GM23338 (cell line): ENCODE measurements at regions not wholly inside any gene's neighbourhood (a gene's known extent, or its start where the extent isn't known, plus 50 kb on each side); places are given as distances from the start of the nearest gene placed in this dataset.

Experiments
- ATAC-seq: fragments of 200-7000 bp; cut with Tn5 transposase; 3 replicates; pipeline ENCODE4 v1.9.1; 2020
- DNase-seq: peaks from one replicate; pipeline ENCODE4 v3.0.0-alpha.2; 2015; ENCODE audit warnings: low spot score
- H2AFZ ChIP-seq: fragments of 200-600 bp; sonication (generic); 2 replicates; pipeline ENCODE4 v1.8.0; 2016; ENCODE audit warnings: antibody characterized with exemption, mild to moderate bottlenecking, moderate library complexity
- H3F3A ChIP-seq: fragments of 200-600 bp; sonication (generic); replicated peaks from 2 replicates; pipeline ENCODE4 v1.8.0; 2017; ENCODE audit warnings: antibody characterized with exemption, mixed run types, low read depth
- H3K27ac ChIP-seq: fragments of 200-600 bp; sonication (generic); 2 replicates; pipeline ENCODE4 v1.6.1; 2016; ENCODE audit warnings: low read depth
- H3K27me3 ChIP-seq: fragments of 200-600 bp; sonication (generic); 2 replicates; pipeline ENCODE4 v1.8.0; 2016; ENCODE audit warnings: mild to moderate bottlenecking, mixed run types, moderate library complexity; ENCODE audit not compliant: insufficient read depth
- H3K36me3 ChIP-seq: fragments of 200-600 bp; sonication (generic); 2 replicates; pipeline ENCODE4 v1.8.0; 2016; ENCODE audit warnings: mild to moderate bottlenecking; ENCODE audit not compliant: insufficient read depth
- H3K4me1 ChIP-seq: fragments of 200-600 bp; sonication (generic); 2 replicates; pipeline ENCODE4 v1.8.0; 2016; ENCODE audit warnings: mild to moderate bottlenecking, moderate library complexity; ENCODE audit not compliant: insufficient read depth
- H3K4me2 ChIP-seq: fragments of 200-600 bp; sonication (generic); 2 replicates; pipeline ENCODE4 v1.7.1; 2017; ENCODE audit warnings: mixed run types
- H3K4me3 ChIP-seq: fragments of 200-600 bp; sonication (generic); 2 replicates; pipeline ENCODE4 v1.6.1; 2016; ENCODE audit warnings: mixed run types
- H3K79me2 ChIP-seq: fragments of 200-600 bp; sonication (generic); replicated peaks from 2 replicates; pipeline ENCODE4 v1.8.0; 2017; ENCODE audit warnings: mild to moderate bottlenecking; ENCODE audit not compliant: insufficient read depth
- H3K9me2 ChIP-seq: fragments of 200-600 bp; sonication (generic); 2 replicates; pipeline ENCODE4 v1.8.0; 2017; ENCODE audit not compliant: insufficient read depth
- H4K20me1 ChIP-seq: fragments of 200-600 bp; sonication (generic); replicated peaks from 2 replicates; pipeline ENCODE4 v1.8.0; 2017; ENCODE audit warnings: mild to moderate bottlenecking; ENCODE audit not compliant: insufficient read depth
- H3K27ac Mint-ChIP-seq: 2 replicates; pipeline ENCODE4 v1.8.0; 2020; ENCODE audit warnings: inconsistent platforms, mild to moderate bottlenecking, moderate library complexity, mixed read lengths
- H3K27me3 Mint-ChIP-seq: 3 replicates; pipeline ENCODE4 v1.8.0; 2022; ENCODE audit warnings: low read depth, mild to moderate bottlenecking, moderate library complexity, mixed read lengths, inconsistent platforms; ENCODE audit not compliant: insufficient read depth, poor library complexity
- H3K36me3 Mint-ChIP-seq: 3 replicates; pipeline ENCODE4 v1.8.0; 2021; ENCODE audit warnings: low read depth, mild to moderate bottlenecking, inconsistent platforms, moderate library complexity, mixed read lengths
- H3K4me1 Mint-ChIP-seq: 3 replicates; pipeline ENCODE4 v1.8.0; 2020; ENCODE audit warnings: mild to moderate bottlenecking, inconsistent platforms, mixed read lengths
- H3K4me3 Mint-ChIP-seq: 3 replicates; pipeline ENCODE4 v1.8.0; 2021; ENCODE audit warnings: moderate library complexity, mild to moderate bottlenecking, inconsistent platforms, mixed read lengths
- H3K9me3 Mint-ChIP-seq: 3 replicates; pipeline ENCODE4 v1.8.0; 2020; ENCODE audit warnings: moderate library complexity, mild to moderate bottlenecking, inconsistent platforms, mixed read lengths
- CREB1 ChIP-seq: fragments of 250-450 bp; sonication (Bioruptor Pico); IDR thresholded peaks from 2 replicates; pipeline ENCODE4 v1.5.0; 2020; ENCODE audit warnings: low read depth, mild to moderate bottlenecking, moderate library complexity
- CTCF ChIP-seq, 2 experiments: fragments of 200-600 bp in 1 of 2; sonication (generic) in 1 of 2; conservative IDR thresholded peaks; 2 replicates each; pipeline versions ENCODE4 v1.5.1 to v1.6.1; 2016 to 2017; ENCODE audit warnings: antibody characterized with exemption in 2 of 2, low read depth in 2 of 2, mild to moderate bottlenecking in 2 of 2, moderate library complexity in 1 of 2
- EZH2 ChIP-seq: fragments of 200-600 bp; sonication (generic); IDR thresholded peaks from one replicate; pipeline ENCODE4 v1.8.0; 2017; ENCODE audit warnings: antibody characterized with exemption, mild to moderate bottlenecking, low read depth; ENCODE audit not compliant: unreplicated experiment
- EZH2phosphoT487 ChIP-seq: fragments of 200-600 bp; sonication (generic); IDR thresholded peaks from one replicate; pipeline ENCODE4 v1.8.1; 2018; ENCODE audit warnings: antibody characterized with exemption; ENCODE audit not compliant: unreplicated experiment
- JUNB ChIP-seq: IDR thresholded peaks from one replicate; pipeline ENCODE4 v1.6.1; 2016; ENCODE audit warnings: antibody characterized with exemption; ENCODE audit not compliant: unreplicated experiment
- POLR2AphosphoS5 ChIP-seq: IDR thresholded peaks from 2 replicates; pipeline ENCODE4 v1.6.1; 2016; ENCODE audit warnings: antibody characterized with exemption, low read depth
- STAT1 ChIP-seq: IDR thresholded peaks from one replicate; pipeline ENCODE4 v1.6.1; 2016; ENCODE audit warnings: antibody characterized with exemption; ENCODE audit not compliant: unreplicated experiment
- ZNF331 ChIP-seq: fragments of 250-450 bp; sonication (Bioruptor Pico); IDR thresholded peaks from 2 replicates; pipeline ENCODE4 v1.5.0; 2020; ENCODE audit warnings: low read depth, mild to moderate bottlenecking, moderate library complexity
- ZNF462 ChIP-seq: fragments of 250-450 bp; sonication (Bioruptor Pico); IDR thresholded peaks from 2 replicates; pipeline ENCODE4 v1.5.0; 2020; ENCODE audit warnings: mild to moderate bottlenecking, moderate library complexity

DNA sequence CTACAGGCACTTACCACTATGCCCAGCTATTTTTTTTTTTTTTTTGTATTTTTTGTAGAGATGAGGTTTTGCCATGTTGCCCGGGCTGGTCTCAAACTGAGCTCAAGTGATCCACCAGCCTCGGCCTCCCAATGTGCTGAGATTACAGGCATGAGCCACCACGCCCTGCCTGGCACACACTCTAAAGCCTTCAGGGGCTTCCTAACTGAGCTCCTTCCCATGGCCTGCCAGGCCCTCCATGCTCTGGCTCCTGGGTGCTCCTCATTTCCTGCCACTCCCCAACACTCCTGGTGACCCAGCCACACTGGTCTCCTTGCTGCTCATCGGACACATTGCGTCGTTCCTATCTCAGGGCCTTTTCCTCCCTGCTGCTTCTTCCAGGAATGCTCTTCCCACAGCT, 61.5 kb downstream of the CARTPT start (continued):
- no peak for TF ChIP-seq ZNF462
- TF ChIP-seq ZNF331, result no peak
- TF ChIP-seq STAT1, result no peak

DNA sequence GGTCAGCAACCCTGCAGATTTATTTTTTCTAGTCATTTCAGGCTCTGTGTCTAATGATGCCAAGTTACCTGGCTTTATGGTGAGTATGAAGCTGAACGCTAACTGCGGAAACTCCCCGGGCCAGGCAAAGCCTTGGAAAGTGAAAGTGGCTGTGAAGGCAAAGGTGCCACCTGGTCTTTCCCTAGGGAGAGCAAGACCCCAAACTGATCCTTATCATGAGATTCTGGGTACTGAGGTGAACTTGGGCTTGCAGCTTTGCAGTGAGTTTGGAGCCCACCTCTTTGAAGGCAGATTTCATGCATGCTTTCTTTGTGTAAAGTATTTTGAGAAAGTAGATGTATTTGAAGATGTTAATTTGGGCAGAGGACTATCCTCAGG, 63.3 kb downstream of the CARTPT start:
- no peaks in the 10 kb centered on the region for H3K27me3 ChIP-seq
- H3K4me3 ChIP-seq, result no peak overlapping the region
- no peak overlapping the region for H3K4me2 ChIP-seq
- H3K36me3 ChIP-seq, result no peaks in the 10 kb centered on the region
- ATAC-seq, result no peak
- Mint-ChIP-seq H3K36me3 (no peaks in the 10 kb centered on the region), H3K27me3 (peaks cover 6% of the 10 kb centered on the region), H3K27ac (no peak overlapping the region), H3K4me1 (peaks cover 22% of the 10 kb centered on the region), H3K9me3 (no peaks in the 10 kb centered on the region), H3K4me3 (no peak overlapping the region)
- peak overlapping the region; percentile 0; the same call in 1 of the 2 replicates for H2AFZ ChIP-seq
- no peaks in the 10 kb centered on the region for H3F3A ChIP-seq
- peaks cover 15% of the 10 kb centered on the region for H3K4me1 ChIP-seq
- no peaks in the 10 kb centered on the region for H4K20me1 ChIP-seq
- DNase-seq, result no peak
- no peaks in the 10 kb centered on the region for H3K79me2 ChIP-seq
- peaks cover 3% of the 10 kb centered on the region; the same call in 1 of the 2 replicates for H3K9me2 ChIP-seq
- H3K27ac ChIP-seq, result no peak overlapping the region
- no peak for TF ChIP-seq ZNF462
- no peak for TF ChIP-seq CTCF (conservative IDR thresholded peaks at IDR 0.05; ENCODE audit: low read depth in 2 of 2)
- no peak for TF ChIP-seq JUNB
- TF ChIP-seq EZH2phosphoT487, result no peak
- no peak for TF ChIP-seq CREB1 (CRISPR knock-in tag)
- no peak for TF ChIP-seq STAT1
- no peak for TF ChIP-seq EZH2
- no peak for TF ChIP-seq POLR2AphosphoS5
